ENCODE measurements at regions not wholly inside any gene's neighbourhood (a gene's known extent, or its start where the extent isn't known, plus 50 kb on each side); places are given as distances from the start of the nearest gene placed in this dataset.

DNA sequence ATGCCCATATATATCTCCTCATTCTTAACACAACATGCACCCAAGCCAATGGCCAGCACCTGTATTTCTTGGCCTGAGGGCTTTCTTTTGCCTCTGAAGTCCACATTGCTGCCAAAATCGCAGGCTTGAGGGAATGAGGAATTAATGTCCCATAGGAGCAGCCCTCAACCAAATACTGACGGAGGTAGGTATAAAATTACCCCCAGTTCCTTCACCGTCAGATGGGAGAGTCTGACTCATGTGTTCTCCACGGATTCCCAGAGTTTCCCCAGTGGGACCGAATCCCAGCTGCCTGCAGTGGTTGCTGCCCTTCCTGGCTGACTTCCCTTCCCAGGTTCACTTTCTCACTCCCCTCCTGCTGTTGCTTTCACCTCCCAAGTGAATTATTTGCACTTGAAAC lies 602.2 kb upstream of the NOX3 start:
- CTCF ChIA-PET = no interaction called here
- H3K9me3 Mint-ChIP-seq (ENCODE audit: low read depth, unreplicated experiment) = peaks cover 5% of the 10 kb centered on the region
- no peaks in the 10 kb centered on the region for H3K27me3 Mint-ChIP-seq (ENCODE audit: unreplicated experiment)
- DNase-seq = no peak
- TF ChIP-seq CTCF (IDR thresholded peaks at IDR 0.05; ENCODE audit: unreplicated experiment) = no peak
- H3K27ac Mint-ChIP-seq (ENCODE audit: unreplicated experiment) = no peak overlapping the region
- no peaks in the 10 kb centered on the region for H3K4me1 Mint-ChIP-seq (ENCODE audit: low read depth, unreplicated experiment)
- H3K36me3 Mint-ChIP-seq (ENCODE audit: insufficient read depth, unreplicated experiment) = no peaks in the 10 kb centered on the region
- BruUV-seq (replicated peaks) = no TSS peak
- no peak overlapping the region for H3K4me3 Mint-ChIP-seq (ENCODE audit: low read depth, unreplicated experiment)
- intact Hi-C loops (cut with micrococcal nuclease; ENCODE audit: unreplicated experiment) = no loop called here

- TF ChIP-seq CTCF (IDR thresholded peaks at IDR 0.05; ENCODE audit: unreplicated experiment) = no peak
- Mint-ChIP-seq H3K27me3 (ENCODE audit: unreplicated experiment) (no peaks in the 10 kb centered on the region), H3K36me3 (ENCODE audit: insufficient read depth, unreplicated experiment) (no peaks in the 10 kb centered on the region), H3K9me3 (ENCODE audit: low read depth, unreplicated experiment) (peaks cover 5% of the 10 kb centered on the region), H3K4me3 (ENCODE audit: low read depth, unreplicated experiment) (no peak overlapping the region), H3K4me1 (ENCODE audit: low read depth, unreplicated experiment) (peaks cover 6% of the 10 kb centered on the region), H3K27ac (ENCODE audit: unreplicated experiment) (no peak overlapping the region)
- CTCF ChIA-PET = interaction anchor here (1.1 kb wide), 1 partner anchor 10 kb away, joined by 3 read pairs; no protein-coding TSS in a partner anchor
- DNase-seq = no peak
- intact Hi-C loops (cut with micrococcal nuclease; ENCODE audit: unreplicated experiment) = no loop called here
- BruUV-seq (replicated peaks) = no TSS peak
These were observed 600.4 kb upstream of the NOX3 start for GRCh38 chr6:156056085-156056484.

GRCh38 chr6:156053626-156054025 lies 598.0 kb upstream of the NOX3 start:
- no peak for DNase-seq
- TF ChIP-seq CTCF (IDR thresholded peaks at IDR 0.05; ENCODE audit: unreplicated experiment) = no peak
- CTCF ChIA-PET = no interaction called here
- no peaks in the 10 kb centered on the region for H3K27me3 Mint-ChIP-seq (ENCODE audit: unreplicated experiment)
- H3K36me3 Mint-ChIP-seq (ENCODE audit: insufficient read depth, unreplicated experiment) = peaks cover 4% of the 10 kb centered on the region
- intact Hi-C loops (cut with micrococcal nuclease; ENCODE audit: unreplicated experiment) = no loop called here
- H3K9me3 Mint-ChIP-seq (ENCODE audit: low read depth, unreplicated experiment) = peaks cover 5% of the 10 kb centered on the region
- no TSS peak for BruUV-seq (replicated peaks)
- H3K27ac Mint-ChIP-seq (ENCODE audit: unreplicated experiment) = no peak overlapping the region
- peaks cover 6% of the 10 kb centered on the region for H3K4me1 Mint-ChIP-seq (ENCODE audit: low read depth, unreplicated experiment)
- H3K4me3 Mint-ChIP-seq (ENCODE audit: low read depth, unreplicated experiment) = no peak overlapping the region

GRCh38 chr6:156046841-156047449 lies 591.3 kb upstream of the NOX3 start:
- H3K9me3 Mint-ChIP-seq (ENCODE audit: low read depth, unreplicated experiment) = peaks cover 4% of the 10 kb centered on the region
- peaks cover 6% of the 10 kb centered on the region for H3K4me1 Mint-ChIP-seq (ENCODE audit: low read depth, unreplicated experiment)
- no peaks in the 10 kb centered on the region for H3K27me3 Mint-ChIP-seq (ENCODE audit: unreplicated experiment)
- CTCF ChIA-PET = no interaction called here
- no peak for DNase-seq
- intact Hi-C loops (cut with micrococcal nuclease; ENCODE audit: unreplicated experiment) = no loop called here
- BruUV-seq (replicated peaks) = no TSS peak
- H3K4me3 Mint-ChIP-seq (ENCODE audit: low read depth, unreplicated experiment) = no peak overlapping the region
- H3K27ac Mint-ChIP-seq (ENCODE audit: unreplicated experiment) = no peak overlapping the region
- TF ChIP-seq CTCF (IDR thresholded peaks at IDR 0.05; ENCODE audit: unreplicated experiment) = no peak
- peaks cover 4% of the 10 kb centered on the region for H3K36me3 Mint-ChIP-seq (ENCODE audit: insufficient read depth, unreplicated experiment)
